ENCODE measurements at regions not wholly inside any gene's neighbourhood (a gene's known extent, or its start where the extent isn't known, plus 50 kb on each side); places are given as distances from the start of the nearest gene placed in this dataset.

DNA sequence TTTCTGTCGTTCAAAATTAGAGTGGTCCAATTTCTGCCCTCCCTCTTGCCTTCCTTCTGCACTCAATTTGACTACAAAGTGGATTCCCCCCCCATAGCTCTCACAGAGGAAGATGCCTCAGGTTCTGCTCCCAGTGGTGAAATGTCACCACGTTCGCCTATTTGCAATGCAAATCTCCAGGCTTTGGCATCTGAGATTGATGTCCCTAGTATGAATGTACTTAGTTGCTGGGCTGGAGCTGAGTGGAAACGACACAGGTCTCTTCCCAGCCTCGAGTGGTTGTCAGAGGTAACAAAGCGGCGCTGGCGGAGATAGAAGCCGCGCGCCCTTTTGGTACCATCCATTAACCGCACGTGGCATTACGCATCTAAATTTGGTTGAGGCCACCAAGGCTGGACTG is 860.1 kb downstream of the MCTP2 start:
- H3K9me1 ChIP-seq (ENCODE audit: control insufficient read depth, extremely low read depth, insufficient read depth, low read length) = no peaks in the 10 kb centered on the region
- no peaks in the 10 kb centered on the region for H3K79me2 ChIP-seq (ENCODE audit: control insufficient read depth, insufficient read depth, low read length)
- no peak overlapping the region for H2AFZ ChIP-seq (ENCODE audit: control insufficient read depth, low read length)
- no peaks in the 10 kb centered on the region for H3K9me3 ChIP-seq (ENCODE audit: control insufficient read depth, low read depth, low read length)
- no peak overlapping the region for H3K4me3 ChIP-seq (ENCODE audit: control insufficient read depth in 2 of 3, extremely low read depth in 1 of 3, insufficient read depth in 2 of 3, low read depth in 1 of 3, low read length in 3 of 3)
- no peaks in the 10 kb centered on the region for H3K36me3 ChIP-seq (ENCODE audit: control insufficient read depth in 2 of 2, extremely low read depth in 1 of 2, insufficient read depth in 2 of 2, low read length in 2 of 2)
- H3K9ac ChIP-seq (ENCODE audit: control insufficient read depth, extremely low read depth, insufficient read depth, low read length) = no peak overlapping the region
- H3K4me2 ChIP-seq (ENCODE audit: control insufficient read depth, extremely low read depth, insufficient read depth, low read depth, low read length) = no peak overlapping the region
- H3K4me1 ChIP-seq (ENCODE audit: control insufficient read depth, extremely low read depth, insufficient read depth, low read length) = no peaks in the 10 kb centered on the region
- H4K20me1 ChIP-seq (ENCODE audit: control insufficient read depth, extremely low read depth, insufficient read depth, low read length) = no peaks in the 10 kb centered on the region
- no peak for FAIRE-seq
- H3K27me3 ChIP-seq (ENCODE audit: control insufficient read depth, extremely low read depth, insufficient read depth, low read length) = no peaks in the 10 kb centered on the region
- dilution Hi-C loops (cut with MboI; ENCODE audit: extremely low pct_ligation_motif_present, low sequenced_read_pairs) = no loop called here
- TF ChIP-seq EZH2 (IDR thresholded peaks at IDR 0.05; ENCODE audit: low read length) (no peak), CTCF (optimal IDR thresholded peaks at IDR 0.05 in 1 of 3, IDR thresholded peaks at IDR 0.05 in 1 of 3, conservative IDR thresholded peaks at IDR 0.05 in 1 of 3; ENCODE audit: extremely low read depth in 1 of 3, insufficient read depth in 2 of 3, low read length in 3 of 3) (no peak)
- DNase-seq (ENCODE audit: low read depth, low spot score) = no peak
- no peak overlapping the region for H3K27ac ChIP-seq (ENCODE audit: control insufficient read depth, insufficient read depth, low read length)

- H3K4me3 ChIP-seq (ENCODE audit: control insufficient read depth in 2 of 3, extremely low read depth in 1 of 3, insufficient read depth in 2 of 3, low read depth in 1 of 3, low read length in 3 of 3) = no peak overlapping the region
- H3K9me1 ChIP-seq (ENCODE audit: control insufficient read depth, extremely low read depth, insufficient read depth, low read length) = no peaks in the 10 kb centered on the region
- no peak overlapping the region for H2AFZ ChIP-seq (ENCODE audit: control insufficient read depth, low read length)
- no peaks in the 10 kb centered on the region for H3K27me3 ChIP-seq (ENCODE audit: control insufficient read depth, extremely low read depth, insufficient read depth, low read length)
- no peak overlapping the region for H3K27ac ChIP-seq (ENCODE audit: control insufficient read depth, insufficient read depth, low read length)
- FAIRE-seq (no peak), DNase-seq (ENCODE audit: low read depth, low spot score) (no peak)
- no peaks in the 10 kb centered on the region for H3K4me1 ChIP-seq (ENCODE audit: control insufficient read depth, extremely low read depth, insufficient read depth, low read length)
- H4K20me1 ChIP-seq (ENCODE audit: control insufficient read depth, extremely low read depth, insufficient read depth, low read length) = no peaks in the 10 kb centered on the region
- H3K9ac ChIP-seq (ENCODE audit: control insufficient read depth, extremely low read depth, insufficient read depth, low read length) = no peak overlapping the region
- H3K4me2 ChIP-seq (ENCODE audit: control insufficient read depth, extremely low read depth, insufficient read depth, low read depth, low read length) = no peak overlapping the region
- TF ChIP-seq EZH2 (IDR thresholded peaks at IDR 0.05; ENCODE audit: low read length) (no peak), CTCF (optimal IDR thresholded peaks at IDR 0.05 in 1 of 3, IDR thresholded peaks at IDR 0.05 in 1 of 3, conservative IDR thresholded peaks at IDR 0.05 in 1 of 3; ENCODE audit: extremely low read depth in 1 of 3, insufficient read depth in 2 of 3, low read length in 3 of 3) (no peak)
- H3K9me3 ChIP-seq (ENCODE audit: control insufficient read depth, low read depth, low read length) = no peaks in the 10 kb centered on the region
- dilution Hi-C loops (cut with MboI; ENCODE audit: extremely low pct_ligation_motif_present, low sequenced_read_pairs) = no loop called here
- H3K79me2 ChIP-seq (ENCODE audit: control insufficient read depth, insufficient read depth, low read length) = no peaks in the 10 kb centered on the region
- no peaks in the 10 kb centered on the region for H3K36me3 ChIP-seq (ENCODE audit: control insufficient read depth in 2 of 2, extremely low read depth in 1 of 2, insufficient read depth in 2 of 2, low read length in 2 of 2)
Measured at GRCh38 chr15:95095250-95095649, 863.9 kb downstream of the MCTP2 start.

Measured in keratinocyte (primary cell).